Mucosa of descending colon (tissue), 3 donors: ENCODE measurements at regions not wholly inside any gene's neighbourhood (a gene's known extent, or its start where the extent isn't known, plus 50 kb on each side); places are given as distances from the start of the nearest gene placed in this dataset.

ENCODE experiments used
- ATAC-seq: fragments of 200-7000 bp; cut with Tn5 transposase; one replicate; pipeline ENCODE4 v1.9.1; 2020; ENCODE audit warnings: mild to moderate bottlenecking, moderate library complexity
- DNase-seq, 3 donors: peaks; one replicate each; pipeline ENCODE4 v3.0.0-alpha.2; 2020
- H3K36me3 ChIP-seq: fragments of 200-600 bp; one replicate; pipeline ENCODE4 v1.8.0; 2021; ENCODE audit warnings: low read depth, mild to moderate bottlenecking
- H3K4me1 ChIP-seq: fragments of 200-600 bp; one replicate; pipeline ENCODE4 v1.8.0; 2021; ENCODE audit warnings: low read depth, mild to moderate bottlenecking
- H3K4me3 ChIP-seq: fragments of 200-600 bp; one replicate; pipeline ENCODE4 v1.8.0; 2021; ENCODE audit warnings: mild to moderate bottlenecking
- H3K9me3 ChIP-seq: fragments of 200-600 bp; one replicate; pipeline ENCODE4 v1.8.0; 2021; ENCODE audit warnings: mild to moderate bottlenecking
- intact Hi-C, 2 donors: fragments of 100-400 bp; cut with DNase I in 1 of 2; cut with micrococcal nuclease in 1 of 2; formaldehyde crosslinking; loops; one replicate each; pipeline versions ENCODE4 v1.11.0 to v1.11.1; 2022; cut with DNase I, micrococcal nuclease
- TF ChIP-seq, protein P1 (sequence below): fragments of 200-600 bp; IDR thresholded peaks from one replicate; pipeline ENCODE4 v1.8.0; 2022; ENCODE audit warnings: antibody characterized with exemption, mild to moderate bottlenecking
- donor health status: DM: no; HTN: no; CAD: no; lungs with moderate emphysema.
- donor health status: DM: no; HTN: no; CAD: no.
- donor health status: DM: no; HTN: yes; CAD: no.

DNA sequence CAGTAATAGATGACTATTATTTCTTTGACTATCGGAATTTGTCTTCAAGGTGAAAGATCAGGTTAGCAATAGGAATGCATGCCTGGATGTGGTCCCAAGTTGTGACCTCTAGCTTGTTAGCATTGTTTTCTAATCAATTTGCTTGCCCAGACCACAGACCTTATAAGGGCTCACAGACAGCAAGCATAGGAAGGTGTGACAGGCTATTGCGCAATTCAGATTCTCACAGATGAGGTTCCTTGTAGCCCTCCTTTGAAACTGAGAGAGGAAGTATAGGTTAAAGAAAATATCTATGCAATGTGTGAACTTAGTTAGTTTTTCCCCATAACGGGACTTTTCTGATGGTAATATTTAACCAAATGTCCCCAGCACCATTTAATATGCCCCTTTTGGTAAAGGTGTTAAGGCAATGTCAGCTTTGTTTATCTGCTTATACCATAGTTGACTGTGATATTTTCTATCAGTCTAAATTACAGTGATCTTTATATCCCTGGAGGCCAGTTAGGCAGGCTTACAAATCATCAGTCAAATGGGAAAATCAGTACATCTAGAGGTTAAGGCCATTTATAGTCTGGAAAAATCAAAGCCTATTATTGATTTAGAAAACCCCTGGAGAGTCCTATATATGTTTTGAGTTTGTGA is 168.1 kb upstream of the MBNL1 start:
- H3K9me3 ChIP-seq, result no peaks in the 10 kb centered on the region
- no peak overlapping the region for H3K4me3 ChIP-seq
- H3K36me3 ChIP-seq, result no peaks in the 10 kb centered on the region
- ATAC-seq, result peak; percentile 35
- intact Hi-C loops, result no loop called here
- peak in 1 of 3 donors; percentile 11 for DNase-seq
- no peaks in the 10 kb centered on the region for H3K4me1 ChIP-seq
- TF ChIP-seq, protein P1, sequence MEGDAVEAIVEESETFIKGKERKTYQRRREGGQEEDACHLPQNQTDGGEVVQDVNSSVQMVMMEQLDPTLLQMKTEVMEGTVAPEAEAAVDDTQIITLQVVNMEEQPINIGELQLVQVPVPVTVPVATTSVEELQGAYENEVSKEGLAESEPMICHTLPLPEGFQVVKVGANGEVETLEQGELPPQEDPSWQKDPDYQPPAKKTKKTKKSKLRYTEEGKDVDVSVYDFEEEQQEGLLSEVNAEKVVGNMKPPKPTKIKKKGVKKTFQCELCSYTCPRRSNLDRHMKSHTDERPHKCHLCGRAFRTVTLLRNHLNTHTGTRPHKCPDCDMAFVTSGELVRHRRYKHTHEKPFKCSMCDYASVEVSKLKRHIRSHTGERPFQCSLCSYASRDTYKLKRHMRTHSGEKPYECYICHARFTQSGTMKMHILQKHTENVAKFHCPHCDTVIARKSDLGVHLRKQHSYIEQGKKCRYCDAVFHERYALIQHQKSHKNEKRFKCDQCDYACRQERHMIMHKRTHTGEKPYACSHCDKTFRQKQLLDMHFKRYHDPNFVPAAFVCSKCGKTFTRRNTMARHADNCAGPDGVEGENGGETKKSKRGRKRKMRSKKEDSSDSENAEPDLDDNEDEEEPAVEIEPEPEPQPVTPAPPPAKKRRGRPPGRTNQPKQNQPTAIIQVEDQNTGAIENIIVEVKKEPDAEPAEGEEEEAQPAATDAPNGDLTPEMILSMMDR, result no peak

- no peak for ATAC-seq
- TF ChIP-seq, protein P1, result no peak
- intact Hi-C loops, result no loop called here
Measured at GRCh38 chr3:152102410-152102809, 166.3 kb upstream of the MBNL1 start.

DNA sequence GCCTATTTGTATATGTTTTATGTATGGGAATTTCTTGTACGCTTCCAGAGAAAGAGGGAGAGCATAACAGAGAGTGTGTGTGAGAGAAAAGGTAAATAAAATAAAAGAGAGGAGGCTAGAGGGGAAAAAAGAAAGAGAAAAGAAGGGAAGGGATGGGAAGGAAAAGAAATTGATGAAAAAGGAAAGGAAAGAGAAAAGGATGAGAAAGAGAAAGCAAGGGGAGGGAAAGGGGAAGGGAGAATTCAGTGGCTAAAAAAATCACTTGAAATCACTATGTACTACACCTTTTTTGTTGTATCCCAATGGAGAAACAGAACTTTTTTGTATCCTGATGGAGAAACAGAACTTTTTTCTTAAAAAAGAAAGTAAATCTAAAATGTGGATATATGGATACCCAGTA is 165.5 kb upstream of the MBNL1 start:
- TF ChIP-seq, protein P1, result no peak
- Histone ChIP-seq H3K4me1 (no peaks in the 10 kb centered on the region), H3K9me3 (no peaks in the 10 kb centered on the region), H3K36me3 (no peaks in the 10 kb centered on the region), H3K4me3 (no peak overlapping the region)
- no peak for DNase-seq
- no peak for ATAC-seq
- intact Hi-C loops, result no loop called here

More at GRCh38 chr3:152102410-152102809, 166.3 kb upstream of the MBNL1 start:
- Histone ChIP-seq H3K9me3 (no peaks in the 10 kb centered on the region), H3K4me1 (no peaks in the 10 kb centered on the region), H3K4me3 (no peak overlapping the region), H3K36me3 (no peaks in the 10 kb centered on the region)
- no peak for DNase-seq

DNA sequence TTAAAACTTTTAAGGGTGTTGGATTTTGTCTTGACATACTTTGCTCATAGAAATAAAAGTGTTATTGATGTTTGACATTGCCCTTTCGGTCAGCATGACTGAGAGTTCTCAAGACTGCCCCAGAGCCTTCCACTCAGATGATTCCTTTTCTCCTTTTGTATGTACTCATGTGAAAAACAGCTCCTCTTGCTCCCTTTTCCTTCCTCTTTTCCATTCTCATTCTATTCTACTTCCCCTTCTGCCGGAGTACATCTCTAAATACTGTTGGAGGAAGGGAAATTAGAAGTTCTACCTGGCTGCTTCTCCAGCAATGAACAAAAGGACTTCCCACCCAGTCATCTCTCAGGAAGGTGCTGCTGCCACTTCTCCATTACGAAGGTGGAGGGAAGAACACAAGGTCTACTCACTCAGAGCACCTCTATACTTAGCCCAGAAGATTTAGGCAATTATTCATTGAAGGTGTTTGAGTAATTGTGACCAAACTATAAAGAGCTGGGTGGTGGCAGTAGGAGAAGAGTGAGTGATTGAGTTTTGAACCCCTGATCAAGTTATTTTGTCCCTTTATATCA is 163.8 kb upstream of the MBNL1 start:
- intact Hi-C loops, result no loop called here
- H3K4me1 ChIP-seq, result no peaks in the 10 kb centered on the region
- H3K9me3 ChIP-seq, result no peaks in the 10 kb centered on the region
- no peak overlapping the region for H3K4me3 ChIP-seq
- no peaks in the 10 kb centered on the region for H3K36me3 ChIP-seq
- no peak for ATAC-seq
- no peak for DNase-seq
- TF ChIP-seq, protein P1, result no peak

DNA sequence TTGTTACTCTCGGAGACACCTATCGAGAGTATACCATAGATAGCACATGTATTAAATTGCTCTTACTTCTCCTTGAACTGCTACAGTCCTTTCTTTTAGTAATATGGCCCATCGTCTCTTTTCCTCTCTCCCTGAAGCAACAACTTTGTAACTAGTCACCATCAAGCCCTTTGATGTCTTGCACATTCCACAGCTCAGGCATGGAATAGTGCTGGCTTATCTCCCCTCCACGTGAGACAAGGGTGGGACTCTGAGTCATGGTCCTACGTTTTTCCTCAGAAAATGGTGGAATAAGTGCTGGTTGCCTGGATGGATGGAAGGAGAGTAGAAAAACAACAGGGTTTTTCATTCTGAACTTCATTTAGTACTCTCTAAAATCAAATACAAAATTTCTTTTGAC is 163.3 kb upstream of the MBNL1 start:
- TF ChIP-seq, protein P1, result no peak
- no peak overlapping the region for H3K4me3 ChIP-seq
- no peaks in the 10 kb centered on the region for H3K36me3 ChIP-seq
- ATAC-seq, result no peak
- no peaks in the 10 kb centered on the region for H3K9me3 ChIP-seq
- H3K4me1 ChIP-seq, result no peaks in the 10 kb centered on the region
- DNase-seq, result no peak
- intact Hi-C loops, result no loop called here
